Posterior cingulate gyrus (tissue), 11 donors: ENCODE measurements at regions not wholly inside any gene's neighbourhood (a gene's known extent, or its start where the extent isn't known, plus 50 kb on each side); places are given as distances from the start of the nearest gene placed in this dataset.

Experiments used
- DNase-seq, 10 donors: peaks; one replicate each; pipeline versions ENCODE4 v3.0.0 to v3.0.0-alpha.2; 2020 to 2021; ENCODE audit warnings: mixed read lengths in 3 of 10
- intact Hi-C: fragments of 100-400 bp; cut with DNase I; formaldehyde crosslinking; loops from one replicate; pipeline ENCODE4 v1.15.1; 2023

DNA sequence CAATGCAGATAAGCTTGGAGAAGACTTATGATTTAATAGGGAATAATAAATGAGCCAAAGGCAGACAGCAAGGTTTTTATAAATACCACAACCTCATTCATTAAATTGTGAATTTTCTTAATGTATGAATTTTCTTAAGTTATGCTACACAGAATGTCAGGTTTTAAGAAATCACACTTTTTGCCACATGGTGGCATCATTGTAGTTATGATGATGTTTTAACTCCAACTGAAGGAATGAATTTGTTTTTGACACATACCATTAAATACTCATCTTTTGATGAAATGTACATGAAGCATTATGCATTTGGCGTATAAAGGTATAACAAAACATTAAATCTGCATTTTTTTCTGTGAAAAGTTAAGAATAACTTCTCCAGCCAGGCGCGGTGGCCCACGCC, 524.1 kb upstream of the FBXO33 start:
- intact Hi-C loops, result no loop called here
- no peak for DNase-seq

GRCh38 chr14:39948235-39948634, 516.0 kb upstream of the FBXO33 start:
- intact Hi-C loops, result no loop called here
- DNase-seq, result no peak

DNA sequence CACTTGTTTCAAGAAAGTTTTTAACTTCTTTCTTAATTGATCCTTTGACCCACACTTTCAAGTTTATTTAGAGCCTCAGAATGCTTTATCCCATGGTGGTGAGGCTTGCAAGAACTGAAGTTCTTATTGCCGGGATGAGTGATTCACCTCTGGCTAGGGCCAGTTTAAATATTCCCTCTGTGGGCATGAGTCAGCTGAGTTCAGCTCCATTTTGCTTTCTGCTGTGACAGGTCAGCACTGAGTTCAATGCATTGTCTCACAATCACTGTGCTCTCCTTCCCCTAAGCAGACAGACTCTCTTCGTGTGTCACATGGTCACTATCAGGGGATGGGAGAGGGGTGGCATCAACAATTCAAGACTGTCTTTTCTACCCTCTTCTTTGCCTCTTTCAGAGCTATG, 514.6 kb upstream of the FBXO33 start:
- DNase-seq, result no peak
- intact Hi-C loops, result no loop called here

- no peak for DNase-seq
- intact Hi-C loops, result no loop called here
Measured at GRCh38 chr14:39939023-39939422, 506.8 kb upstream of the FBXO33 start.

- no peak for DNase-seq
- intact Hi-C loops, result no loop called here
Measured at GRCh38 chr14:39912192-39913100, 480.2 kb upstream of the FBXO33 start.

DNA sequence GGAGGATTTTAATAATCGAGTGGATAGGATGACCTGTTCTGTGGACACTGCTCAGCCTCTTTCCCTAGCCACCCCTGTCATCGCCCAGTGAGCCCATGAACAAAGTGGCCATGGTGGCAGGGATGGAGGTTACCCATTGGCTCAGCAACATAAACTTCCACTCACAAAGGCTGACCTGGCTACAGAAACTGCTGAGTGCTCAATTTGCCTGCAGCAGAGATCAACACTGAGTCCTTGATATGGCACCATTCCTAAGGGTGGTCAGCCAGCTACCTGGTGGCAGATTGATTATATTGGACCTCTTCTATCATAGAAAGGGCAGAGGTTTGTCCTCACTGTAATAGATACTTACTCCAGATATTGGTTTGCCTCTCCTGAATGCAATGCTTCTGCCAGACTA, 465.4 kb upstream of the FBXO33 start:
- intact Hi-C loops, result no loop called here
- DNase-seq, result no peak

DNA sequence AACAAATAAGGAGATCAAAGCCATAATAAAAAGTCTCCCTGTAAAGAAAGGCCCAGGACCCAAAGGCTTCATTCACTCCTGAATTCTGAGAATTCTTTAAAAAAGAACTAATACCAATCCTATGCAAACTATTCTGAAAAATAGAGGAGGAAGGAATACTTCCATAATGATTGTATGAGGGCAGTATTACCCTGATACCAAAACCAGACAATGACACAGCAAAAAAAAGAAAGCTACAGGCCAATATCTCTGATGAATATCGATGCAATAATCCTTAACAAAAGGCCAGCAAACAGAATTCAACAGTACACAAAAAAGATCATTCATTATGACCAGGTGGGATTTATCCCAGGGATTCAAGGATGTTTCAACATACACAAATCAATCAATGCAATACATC, 457.8 kb upstream of the FBXO33 start:
- intact Hi-C loops, result no loop called here
- no peak for DNase-seq

DNA sequence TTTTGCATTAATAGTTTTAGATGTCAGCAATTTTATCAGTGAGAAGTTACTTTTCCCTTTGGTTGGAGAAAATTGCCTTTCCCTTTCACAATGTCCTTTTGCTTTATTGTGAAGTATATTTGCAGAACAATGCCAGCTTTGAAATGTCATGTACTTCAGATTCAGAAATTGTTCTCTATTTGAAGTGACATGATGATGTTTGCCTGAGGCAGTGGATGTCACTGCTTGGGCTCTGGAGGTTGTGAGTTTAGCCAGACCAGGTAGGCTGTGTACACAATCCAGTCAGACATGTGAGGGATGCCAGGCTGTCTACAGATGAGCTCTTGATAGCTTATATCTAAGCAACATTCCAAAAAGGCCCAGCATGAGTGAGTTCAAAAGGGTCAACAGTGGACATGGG, 451.9 kb upstream of the FBXO33 start:
- DNase-seq, result no peak
- intact Hi-C loops, result no loop called here

DNA sequence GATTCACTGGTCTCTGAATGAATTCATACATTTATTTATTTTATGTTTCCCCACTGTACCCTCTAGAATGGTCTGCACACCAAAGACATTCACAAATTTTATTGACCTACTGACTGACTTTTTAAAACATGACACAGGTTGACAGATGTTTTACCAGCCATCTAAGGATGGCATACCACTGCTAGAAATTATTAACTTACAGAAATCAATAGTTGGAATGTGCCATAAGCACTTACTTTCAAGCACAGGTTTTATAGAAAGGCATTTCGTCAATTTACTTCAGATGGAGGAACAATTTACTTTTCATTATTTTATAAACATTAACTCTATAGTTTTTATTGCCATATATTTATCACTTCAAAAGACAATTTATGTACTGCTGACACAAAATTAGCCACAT, 448.7 kb upstream of the FBXO33 start:
- intact Hi-C loops, result no loop called here
- no peak for DNase-seq

DNA sequence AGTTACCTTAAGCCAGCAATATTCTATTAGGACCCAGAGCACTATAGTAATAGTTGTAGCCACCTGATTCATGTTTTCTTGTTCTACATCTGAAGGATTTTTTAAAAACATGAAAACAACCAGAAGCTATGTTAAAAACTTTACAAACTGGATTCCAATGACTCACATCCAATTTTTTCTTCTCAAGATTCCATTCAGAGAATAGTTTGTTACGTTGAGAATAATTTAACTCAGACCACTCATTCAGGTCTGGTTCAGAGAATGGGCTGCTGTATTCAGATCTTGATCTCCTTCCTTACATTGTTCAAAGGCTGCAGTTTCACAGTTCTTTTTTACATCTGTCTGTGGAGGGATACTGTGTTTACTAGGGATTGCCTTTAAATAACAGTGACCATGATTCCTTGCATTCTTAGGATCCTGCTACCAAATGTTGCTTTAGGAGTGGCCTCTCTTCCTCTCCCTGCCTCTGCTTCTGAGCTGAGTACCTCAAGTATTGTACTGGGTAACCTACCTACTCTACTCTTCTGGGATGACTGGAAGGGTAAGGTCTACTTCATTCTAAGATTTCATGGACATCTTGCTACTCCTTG, 448.0 kb upstream of the FBXO33 start:
- DNase-seq, result no peak

GRCh38 chr14:39877577-39878190, 445.5 kb upstream of the FBXO33 start:
- intact Hi-C loops, result no loop called here
- DNase-seq, result no peak

More for the DNA sequence above, 448.0 kb upstream of the FBXO33 start:
- intact Hi-C loops, result no loop called here

DNA sequence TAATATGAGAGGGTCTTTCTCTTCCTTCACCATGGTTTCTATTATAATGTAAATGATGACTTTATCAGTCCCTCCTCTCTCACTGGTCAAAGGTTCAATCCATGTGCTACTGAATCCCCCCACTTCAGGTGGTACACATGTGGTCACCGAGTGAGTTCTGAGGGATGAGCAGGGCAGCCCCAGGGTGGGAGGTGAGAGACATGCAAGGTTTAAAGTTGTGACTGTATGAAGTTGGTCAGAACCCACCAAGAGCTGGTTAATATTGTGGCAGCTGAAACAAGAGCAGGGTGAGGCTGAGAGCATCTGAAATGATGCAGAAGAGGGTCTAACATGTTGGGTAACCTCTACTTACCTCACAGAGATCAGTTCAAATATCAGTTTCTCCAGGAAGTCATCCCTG, 444.7 kb upstream of the FBXO33 start:
- DNase-seq, result no peak
- intact Hi-C loops, result no loop called here

DNA sequence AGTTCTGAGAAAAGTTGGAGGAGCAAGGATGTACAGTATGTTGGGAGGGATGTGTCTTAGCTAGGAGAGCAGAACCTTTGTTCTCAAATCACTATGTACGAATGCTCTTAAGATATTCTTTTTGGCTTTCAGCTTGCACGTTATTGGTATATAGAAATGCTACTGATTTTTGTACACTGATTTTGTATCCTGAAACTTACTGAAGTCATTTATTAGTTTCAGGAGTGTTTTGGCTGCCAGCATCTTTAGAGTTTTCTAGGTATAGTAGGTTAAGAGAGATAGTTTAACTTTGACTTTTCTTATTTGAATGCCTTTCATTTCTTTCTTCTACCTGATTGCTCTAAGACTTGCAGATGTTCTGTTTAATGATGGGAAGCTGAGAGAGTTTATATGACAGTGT, 442.8 kb upstream of the FBXO33 start:
- intact Hi-C loops, result no loop called here
- DNase-seq, result no peak

DNA sequence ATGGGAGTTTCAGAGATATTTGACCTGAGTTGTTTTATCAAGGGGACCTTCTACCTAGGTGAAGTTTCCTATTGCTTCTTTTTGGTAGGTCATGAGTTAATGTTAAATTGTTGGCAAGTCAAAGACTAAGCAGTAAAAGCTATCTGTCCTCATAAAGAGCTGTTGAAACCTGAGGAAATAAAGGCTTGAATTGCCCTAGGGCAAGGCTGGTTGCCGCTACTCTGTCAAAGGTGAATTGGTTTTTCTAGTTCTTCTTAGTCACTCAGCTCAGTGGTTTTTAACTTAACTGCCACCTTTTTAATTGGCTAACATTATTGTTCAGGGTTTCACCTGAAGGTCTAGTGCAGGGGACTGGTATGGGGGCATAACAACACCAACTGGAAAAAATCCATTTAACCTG, 441.6 kb upstream of the FBXO33 start:
- no peak for DNase-seq
- intact Hi-C loops, result no loop called here

DNA sequence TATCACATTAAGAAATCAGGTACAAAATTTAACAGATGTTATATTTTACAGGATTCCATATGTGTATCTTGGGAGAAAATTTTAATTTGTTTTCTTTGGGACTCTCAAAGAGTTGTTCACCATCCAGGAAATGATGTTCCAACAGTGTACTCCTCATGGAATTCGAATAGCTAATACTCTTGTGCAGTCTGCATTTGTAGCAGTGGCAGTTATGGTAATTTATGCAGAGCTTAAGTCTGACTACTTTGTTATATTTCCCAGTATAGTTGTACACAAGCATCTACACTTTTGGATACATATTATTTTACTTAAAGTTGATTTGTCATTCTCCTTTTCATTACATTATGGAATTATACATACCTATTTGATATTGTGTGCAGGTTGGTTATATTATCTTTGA, 436.7 kb upstream of the FBXO33 start:
- no peak for DNase-seq
- intact Hi-C loops, result no loop called here

- DNase-seq, result no peak
- intact Hi-C loops, result no loop called here
Measured at GRCh38 chr14:39868251-39868650, 436.0 kb upstream of the FBXO33 start.

DNA sequence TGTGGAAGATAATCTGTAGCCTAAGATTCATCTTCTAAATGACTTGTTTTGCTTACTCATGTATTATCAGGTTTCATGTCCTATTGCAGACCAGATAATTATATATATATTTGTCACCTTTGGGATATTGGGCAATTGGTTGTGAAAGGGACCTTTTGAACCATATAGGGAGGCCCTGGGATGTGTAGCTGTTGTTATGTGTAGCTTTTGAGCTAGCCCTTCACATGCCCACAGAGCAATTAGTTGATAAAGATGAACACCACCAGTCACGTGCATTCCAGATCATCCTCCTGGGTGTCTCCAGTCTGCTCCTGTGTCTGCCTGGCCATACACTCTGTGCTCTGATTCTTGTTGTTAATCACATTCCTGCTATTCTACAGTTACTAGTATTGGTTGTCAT, 431.2 kb upstream of the FBXO33 start:
- DNase-seq, result no peak
- intact Hi-C loops, result no loop called here

GRCh38 chr14:39861696-39862095, 429.5 kb upstream of the FBXO33 start:
- intact Hi-C loops, result no loop called here

GRCh38 chr14:39861229-39861600, 429.0 kb upstream of the FBXO33 start:
- DNase-seq, result no peak
- intact Hi-C loops, result no loop called here

More at GRCh38 chr14:39861696-39862095, 429.5 kb upstream of the FBXO33 start:
- DNase-seq, result no peak

DNA sequence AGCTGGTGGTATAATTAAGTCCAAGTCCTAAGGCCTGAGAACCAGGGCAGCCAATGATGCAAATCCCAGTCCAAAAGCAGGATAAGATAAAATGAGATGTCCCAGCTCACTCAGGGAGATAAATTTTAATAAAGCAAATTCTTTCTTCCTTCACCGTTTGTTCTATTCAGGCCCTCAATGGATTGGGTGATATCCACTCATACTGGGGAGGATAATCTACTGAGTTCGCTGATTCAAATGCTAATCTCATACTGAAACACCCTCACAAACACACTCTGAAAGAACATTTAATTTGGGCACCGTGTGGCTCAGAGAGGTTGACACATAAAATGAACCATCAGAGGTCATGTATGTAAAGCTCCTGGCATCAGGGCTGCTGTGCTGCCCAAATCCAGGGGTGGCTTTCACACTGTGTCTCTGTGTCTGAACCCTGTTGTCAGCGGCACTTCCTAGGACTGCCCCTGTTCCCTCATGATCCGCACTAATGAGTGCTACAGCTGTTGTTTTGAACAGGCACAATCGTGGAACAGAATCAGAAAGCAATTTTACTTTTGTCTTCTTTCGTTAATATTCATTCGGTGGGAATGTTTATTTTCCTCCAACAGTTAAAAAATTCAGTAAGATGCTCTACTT, 428.5 kb upstream of the FBXO33 start:
- DNase-seq, result no peak
- intact Hi-C loops, result no loop called here

DNA sequence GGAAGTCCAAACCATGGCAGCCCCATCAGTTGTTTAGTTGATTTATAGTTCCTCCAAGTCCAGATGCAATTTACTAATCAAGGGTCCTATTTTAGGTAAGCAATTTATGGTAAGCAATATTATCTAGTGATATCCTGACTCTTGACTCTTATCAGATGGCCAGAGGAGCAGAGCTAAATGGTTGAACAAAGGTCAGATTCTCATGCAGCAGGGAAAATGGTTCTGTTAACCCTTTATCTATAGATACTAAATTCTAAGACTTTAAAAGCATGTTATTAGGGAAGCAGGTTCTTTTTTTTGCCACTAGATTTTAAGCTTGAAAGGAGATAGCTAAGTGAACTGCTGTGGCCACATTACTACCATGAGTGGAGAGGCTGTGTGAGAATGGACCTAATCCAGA, 427.1 kb upstream of the FBXO33 start:
- intact Hi-C loops, result no loop called here
- DNase-seq, result no peak
